ENCODE measurements at regions not wholly inside any gene's neighbourhood (a gene's known extent, or its start where the extent isn't known, plus 50 kb on each side); places are given as distances from the start of the nearest gene placed in this dataset.

DNA sequence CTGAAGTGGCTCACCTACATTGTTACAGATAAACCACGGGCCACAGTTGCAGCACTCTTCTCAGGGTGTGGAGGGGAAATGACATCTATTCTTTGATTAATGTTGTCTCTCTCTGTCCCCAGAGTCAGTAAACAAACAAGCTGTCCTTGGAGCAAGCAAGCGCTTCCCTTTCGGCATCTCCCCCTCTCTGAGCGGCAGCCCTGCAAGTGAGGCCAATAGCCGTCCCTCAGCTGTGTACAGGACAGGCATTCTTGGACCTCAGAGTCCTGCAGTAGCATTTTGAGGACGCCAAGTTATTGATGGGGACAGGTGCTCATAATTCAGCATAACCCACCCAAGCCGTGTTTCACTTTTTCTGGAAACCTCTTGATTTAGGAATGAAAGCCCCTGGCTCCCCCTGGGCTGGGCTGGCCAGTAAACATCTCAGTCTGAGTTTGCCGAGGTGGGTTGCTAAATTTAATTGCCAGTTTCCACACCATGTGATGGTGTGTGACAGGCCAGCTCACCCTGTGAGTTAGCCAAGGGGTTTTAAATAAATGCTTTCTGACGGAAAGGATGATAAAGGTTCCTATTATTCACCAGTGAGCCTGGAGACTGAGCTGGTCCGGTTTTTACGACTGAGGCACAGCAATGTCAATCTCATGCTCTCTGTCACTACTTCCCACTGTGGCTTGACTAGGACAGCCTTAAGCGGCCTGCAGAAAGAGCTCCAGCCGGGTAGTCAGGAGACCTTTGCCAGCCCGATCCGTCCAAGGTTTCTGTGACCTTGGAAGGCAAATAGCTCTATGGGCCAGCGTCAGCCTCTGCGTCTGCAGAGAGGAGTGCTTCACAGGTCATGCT lies 214.8 kb upstream of the RREB1 start:
- no peak for DNase-seq (ENCODE audit: low read depth, low spot score)
- POLR2A ChIA-PET: no interaction called here
- Histone ChIP-seq H3K27me3 (ENCODE audit: control insufficient read depth, insufficient read depth, low read length) (peaks cover 5% of the 10 kb centered on the region), H3K9me3 (ENCODE audit: control insufficient read depth, insufficient read depth, low read length) (no peaks in the 10 kb centered on the region), H3K27ac (ENCODE audit: low read depth, low read length) (no peak overlapping the region), H3K4me3 (ENCODE audit: low read depth, low read length) (no peak overlapping the region)
- CTCF ChIA-PET: no interaction called here
- TF ChIP-seq, protein P1, sequence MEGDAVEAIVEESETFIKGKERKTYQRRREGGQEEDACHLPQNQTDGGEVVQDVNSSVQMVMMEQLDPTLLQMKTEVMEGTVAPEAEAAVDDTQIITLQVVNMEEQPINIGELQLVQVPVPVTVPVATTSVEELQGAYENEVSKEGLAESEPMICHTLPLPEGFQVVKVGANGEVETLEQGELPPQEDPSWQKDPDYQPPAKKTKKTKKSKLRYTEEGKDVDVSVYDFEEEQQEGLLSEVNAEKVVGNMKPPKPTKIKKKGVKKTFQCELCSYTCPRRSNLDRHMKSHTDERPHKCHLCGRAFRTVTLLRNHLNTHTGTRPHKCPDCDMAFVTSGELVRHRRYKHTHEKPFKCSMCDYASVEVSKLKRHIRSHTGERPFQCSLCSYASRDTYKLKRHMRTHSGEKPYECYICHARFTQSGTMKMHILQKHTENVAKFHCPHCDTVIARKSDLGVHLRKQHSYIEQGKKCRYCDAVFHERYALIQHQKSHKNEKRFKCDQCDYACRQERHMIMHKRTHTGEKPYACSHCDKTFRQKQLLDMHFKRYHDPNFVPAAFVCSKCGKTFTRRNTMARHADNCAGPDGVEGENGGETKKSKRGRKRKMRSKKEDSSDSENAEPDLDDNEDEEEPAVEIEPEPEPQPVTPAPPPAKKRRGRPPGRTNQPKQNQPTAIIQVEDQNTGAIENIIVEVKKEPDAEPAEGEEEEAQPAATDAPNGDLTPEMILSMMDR (IDR thresholded peaks at IDR 0.05; ENCODE audit: low read depth, low read length): no peak

DNA sequence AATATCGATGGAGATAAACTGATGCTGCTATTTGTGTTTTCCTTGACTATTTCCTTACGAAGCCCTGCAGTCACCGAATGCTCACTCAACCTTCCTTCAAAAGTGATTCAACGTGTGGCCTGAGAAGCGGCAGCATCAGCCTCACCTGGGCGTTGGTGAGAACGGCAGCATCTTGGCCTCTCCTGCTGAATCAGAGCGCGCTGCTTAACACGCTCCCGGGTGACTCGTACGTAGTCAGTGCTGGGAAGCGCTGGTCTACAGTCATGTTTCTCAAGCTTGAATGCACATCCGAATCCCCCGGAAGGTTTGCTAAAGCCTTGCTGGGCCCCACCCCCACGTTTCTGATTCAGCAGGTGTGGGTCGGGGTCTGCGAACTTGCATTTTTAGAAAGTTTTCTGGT lies 214.1 kb upstream of the RREB1 start:
- DNase-seq (ENCODE audit: low read depth, low spot score): no peak
- POLR2A ChIA-PET: no interaction called here
- no peak overlapping the region for H3K4me3 ChIP-seq (ENCODE audit: low read depth, low read length)
- peaks cover 5% of the 10 kb centered on the region for H3K27me3 ChIP-seq (ENCODE audit: control insufficient read depth, insufficient read depth, low read length)
- no peaks in the 10 kb centered on the region for H3K9me3 ChIP-seq (ENCODE audit: control insufficient read depth, insufficient read depth, low read length)
- no peak overlapping the region for H3K27ac ChIP-seq (ENCODE audit: low read depth, low read length)
- TF ChIP-seq, protein P1 (IDR thresholded peaks at IDR 0.05; ENCODE audit: low read depth, low read length): no peak
- CTCF ChIA-PET: no interaction called here

DNA sequence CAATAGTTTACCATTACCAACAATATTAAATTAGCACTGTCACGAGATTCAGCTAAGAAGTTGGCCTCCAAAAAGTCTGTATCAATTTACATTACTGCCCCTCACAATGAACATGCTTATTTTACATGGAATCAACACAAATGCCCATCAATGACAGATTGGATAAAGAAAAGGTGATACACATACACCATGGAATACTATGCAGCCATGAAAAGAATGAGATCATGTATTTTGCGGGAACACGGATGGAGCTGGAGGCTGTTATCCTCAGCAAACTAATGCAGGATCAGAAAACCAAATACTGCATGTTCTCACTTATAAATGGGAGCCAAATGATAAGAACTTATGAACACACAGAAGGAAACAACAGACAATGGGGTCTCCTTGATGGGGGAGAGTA lies 211.8 kb upstream of the RREB1 start:
- Histone ChIP-seq H3K4me3 (ENCODE audit: low read depth, low read length) (no peak overlapping the region), H3K9me3 (ENCODE audit: control insufficient read depth, insufficient read depth, low read length) (no peaks in the 10 kb centered on the region), H3K27me3 (ENCODE audit: control insufficient read depth, insufficient read depth, low read length) (peaks cover 5% of the 10 kb centered on the region), H3K27ac (ENCODE audit: low read depth, low read length) (no peak overlapping the region)
- ChIA-PET CTCF (no interaction called here), POLR2A (no interaction called here)
- DNase-seq (ENCODE audit: low read depth, low spot score): no peak
- TF ChIP-seq, protein P1 (IDR thresholded peaks at IDR 0.05; ENCODE audit: low read depth, low read length): no peak

DNA sequence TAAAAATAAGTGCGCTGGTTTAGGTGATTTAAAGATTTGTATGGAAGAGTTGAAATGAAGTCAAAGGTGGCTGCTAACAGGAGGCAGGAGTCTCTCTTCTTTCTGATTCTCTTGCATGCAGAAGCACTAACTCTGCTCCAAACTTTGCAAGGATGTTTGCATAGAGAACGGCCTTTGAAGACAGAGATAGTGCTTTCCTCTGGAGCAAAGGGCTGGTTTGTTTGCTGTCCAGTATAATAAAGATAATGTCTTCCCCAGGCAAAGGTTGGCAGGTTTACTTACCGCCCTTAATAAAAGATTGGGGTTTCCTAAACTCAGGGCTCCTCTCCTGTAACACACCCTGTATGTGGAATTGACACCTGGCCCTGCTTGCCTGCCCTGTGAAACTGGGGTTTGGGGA lies 210.6 kb upstream of the RREB1 start:
- no peak for DNase-seq (ENCODE audit: low read depth, low spot score)
- ChIA-PET POLR2A (no interaction called here), CTCF (no interaction called here)
- Histone ChIP-seq H3K27ac (ENCODE audit: low read depth, low read length) (no peak overlapping the region), H3K9me3 (ENCODE audit: control insufficient read depth, insufficient read depth, low read length) (no peaks in the 10 kb centered on the region), H3K27me3 (ENCODE audit: control insufficient read depth, insufficient read depth, low read length) (peaks cover 9% of the 10 kb centered on the region), H3K4me3 (ENCODE audit: low read depth, low read length) (no peak overlapping the region)
- TF ChIP-seq, protein P1 (IDR thresholded peaks at IDR 0.05; ENCODE audit: low read depth, low read length): no peak

DNA sequence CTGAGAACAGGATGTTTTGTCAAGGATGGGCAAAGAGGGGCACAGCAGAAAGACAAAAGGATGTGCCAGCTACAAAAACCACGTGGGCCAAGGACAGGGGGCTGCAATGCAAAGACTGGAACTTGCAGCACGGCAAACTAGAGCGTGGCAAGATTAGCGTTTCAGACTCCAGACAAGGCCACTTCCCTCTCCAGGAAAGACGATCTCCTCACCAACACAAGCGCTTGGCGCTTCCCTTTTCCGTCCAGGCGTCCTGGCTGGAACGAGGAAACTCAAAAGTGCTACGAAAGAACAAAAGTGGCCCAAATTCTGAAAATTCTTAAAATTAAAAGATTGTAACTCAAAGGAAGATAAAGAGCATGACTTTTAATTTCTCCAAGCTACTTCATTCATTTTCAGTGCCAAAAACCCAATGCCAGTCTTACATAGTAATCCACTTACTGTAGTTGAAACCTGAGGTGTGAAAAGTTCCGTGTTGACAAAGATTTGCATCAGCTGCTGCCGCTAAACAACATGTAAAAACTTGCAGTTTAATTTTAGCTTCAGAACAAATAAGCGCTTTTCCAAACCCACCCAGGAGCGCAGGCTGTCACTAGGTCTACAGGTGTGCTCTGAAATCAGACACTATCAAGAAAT lies 207.1 kb upstream of the RREB1 start:
- Histone ChIP-seq H3K9me3 (ENCODE audit: control insufficient read depth, insufficient read depth, low read length) (no peaks in the 10 kb centered on the region), H3K4me3 (ENCODE audit: low read depth, low read length) (no peak overlapping the region), H3K27me3 (ENCODE audit: control insufficient read depth, insufficient read depth, low read length) (peaks cover 7% of the 10 kb centered on the region), H3K27ac (ENCODE audit: low read depth, low read length) (no peak overlapping the region)
- no peak for DNase-seq (ENCODE audit: low read depth, low spot score)
- TF ChIP-seq, protein P1 (IDR thresholded peaks at IDR 0.05; ENCODE audit: low read depth, low read length): no peak
- ChIA-PET CTCF (interaction anchor here (0.7 kb wide), 1 partner anchor 142 kb away, joined by 4 read pairs; no protein-coding TSS in a partner anchor), POLR2A (no interaction called here)
